Activated T-helper 1 cell treated with anti-CD3 and anti-CD28 coated beads, Interleukin-2, amount 50 U/mL, for 16 hours (primary cell): ENCODE measurements at regions not wholly inside any gene's neighbourhood (a gene's known extent, or its start where the extent isn't known, plus 50 kb on each side); places are given as distances from the start of the nearest gene placed in this dataset.
"Not testable (repeated sequence)": the region's sequence is repeated elsewhere in the genome, so short reads cannot be mapped to it uniquely, and the experiment has no call there.

Experiments used
- DNase-seq, 2 donors: peaks; one replicate each; pipeline ENCODE4 v3.0.0-alpha.2; 2020; ENCODE audit warnings: low read depth in 1 of 2, low spot score in 1 of 2

GRCh38 chr6:56749632-56750151 lies 107.0 kb upstream of the DST start:
- DNase-seq, result no peak

GRCh38 chr6:56746767-56747504 lies 104.2 kb upstream of the DST start:
- DNase-seq, result no peak

GRCh38 chr6:56745971-56746370 lies 103.3 kb upstream of the DST start:
- DNase-seq, result no peak

- no peak for DNase-seq
Observed at GRCh38 chr6:56745081-56745480, 102.4 kb upstream of the DST start.

- no peak for DNase-seq
Observed at GRCh38 chr6:56744528-56744927, 101.8 kb upstream of the DST start.

- DNase-seq, result no peak
Observed at GRCh38 chr6:56742122-56742791, 99.6 kb upstream of the DST start.

- DNase-seq, result no peak
Observed at GRCh38 chr6:56741472-56741871, 98.8 kb upstream of the DST start.

- no peak for DNase-seq
Observed at GRCh38 chr6:56739836-56740815, 97.4 kb upstream of the DST start.

- no peak for DNase-seq
Observed at GRCh38 chr6:56736804-56737203, 94.1 kb upstream of the DST start.

- no peak for DNase-seq
Observed at GRCh38 chr6:56734335-56734734, 91.6 kb upstream of the DST start.

GRCh38 chr6:56733211-56733697 lies 90.6 kb upstream of the DST start:
- DNase-seq, result no peak

GRCh38 chr6:56732517-56732916 lies 89.8 kb upstream of the DST start:
- no peak for DNase-seq

GRCh38 chr6:56730663-56731529 lies 88.2 kb upstream of the DST start:
- no peak for DNase-seq

GRCh38 chr6:56729719-56730118 lies 87.0 kb upstream of the DST start:
- no peak for DNase-seq

GRCh38 chr6:56729166-56729565 lies 86.5 kb upstream of the DST start:
- DNase-seq, result not testable (repeated sequence)

- no peak for DNase-seq
Observed at GRCh38 chr6:56727097-56727850, 84.6 kb upstream of the DST start.

- DNase-seq, result no peak
Observed at GRCh38 chr6:56725254-56725653, 82.6 kb upstream of the DST start.

GRCh38 chr6:56724455-56724854 lies 81.8 kb upstream of the DST start:
- DNase-seq, result no peak

- no peak for DNase-seq
Observed at GRCh38 chr6:56720882-56721281, 78.2 kb upstream of the DST start.

- DNase-seq, result not testable (repeated sequence)
Observed at GRCh38 chr6:56720202-56720601, 77.5 kb upstream of the DST start.
